ENCODE measurements at regions not wholly inside any gene's neighbourhood (a gene's known extent, or its start where the extent isn't known, plus 50 kb on each side); places are given as distances from the start of the nearest gene placed in this dataset.

- no peak for TF ChIP-seq POLR2A (IDR thresholded peaks at IDR 0.05; ENCODE audit: low read length)
- no peak for TF ChIP-seq GATA1 (IDR thresholded peaks at IDR 0.05; ENCODE audit: low read depth, low read length)
These were observed 73.9 kb upstream of the ATF7IP2 start for GRCh38 chr16:10312008-10312407.

All from erythroblast (primary cell).